ENCODE measurements at regions not wholly inside any gene's neighbourhood (a gene's known extent, or its start where the extent isn't known, plus 50 kb on each side); places are given as distances from the start of the nearest gene placed in this dataset.

DNA sequence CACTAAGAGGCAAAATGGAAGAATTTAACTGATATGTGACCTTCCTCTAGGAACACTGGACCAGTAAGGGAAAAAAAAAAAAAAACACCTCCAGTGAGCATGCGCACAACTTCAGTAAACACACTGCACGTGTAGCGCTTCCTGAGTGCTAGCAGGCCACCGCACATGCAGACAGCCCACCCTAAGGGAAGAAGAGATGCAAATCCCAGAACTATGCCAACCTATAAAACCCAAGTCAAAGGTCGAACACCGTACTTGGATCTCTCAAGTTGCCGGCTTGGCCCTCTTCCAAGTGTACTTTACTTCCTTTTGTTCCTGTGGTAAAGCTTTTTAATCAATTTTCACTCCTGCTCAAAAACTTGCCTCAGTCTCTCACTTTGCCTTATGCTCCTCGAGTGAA lies 64.5 kb upstream of the CADPS start:
- TF ChIP-seq, protein P1, sequence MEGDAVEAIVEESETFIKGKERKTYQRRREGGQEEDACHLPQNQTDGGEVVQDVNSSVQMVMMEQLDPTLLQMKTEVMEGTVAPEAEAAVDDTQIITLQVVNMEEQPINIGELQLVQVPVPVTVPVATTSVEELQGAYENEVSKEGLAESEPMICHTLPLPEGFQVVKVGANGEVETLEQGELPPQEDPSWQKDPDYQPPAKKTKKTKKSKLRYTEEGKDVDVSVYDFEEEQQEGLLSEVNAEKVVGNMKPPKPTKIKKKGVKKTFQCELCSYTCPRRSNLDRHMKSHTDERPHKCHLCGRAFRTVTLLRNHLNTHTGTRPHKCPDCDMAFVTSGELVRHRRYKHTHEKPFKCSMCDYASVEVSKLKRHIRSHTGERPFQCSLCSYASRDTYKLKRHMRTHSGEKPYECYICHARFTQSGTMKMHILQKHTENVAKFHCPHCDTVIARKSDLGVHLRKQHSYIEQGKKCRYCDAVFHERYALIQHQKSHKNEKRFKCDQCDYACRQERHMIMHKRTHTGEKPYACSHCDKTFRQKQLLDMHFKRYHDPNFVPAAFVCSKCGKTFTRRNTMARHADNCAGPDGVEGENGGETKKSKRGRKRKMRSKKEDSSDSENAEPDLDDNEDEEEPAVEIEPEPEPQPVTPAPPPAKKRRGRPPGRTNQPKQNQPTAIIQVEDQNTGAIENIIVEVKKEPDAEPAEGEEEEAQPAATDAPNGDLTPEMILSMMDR (IDR thresholded peaks at IDR 0.05; ENCODE audit: insufficient read depth, low read depth, low read length) = no peak
- TF ChIP-seq EZH2 (IDR thresholded peaks at IDR 0.05; ENCODE audit: insufficient read depth, low read length) = no peak
- Histone ChIP-seq H2AFZ (ENCODE audit: low read depth, low read length) (no peak overlapping the region), H3K36me3 (ENCODE audit: insufficient read depth, low read length) (no peaks in the 10 kb centered on the region), H3K4me3 (ENCODE audit: insufficient read depth, low read depth, low read length) (no peak overlapping the region), H3K4me1 (ENCODE audit: insufficient read depth, low read length) (peaks cover 12% of the 10 kb centered on the region), H3K9me3 (ENCODE audit: insufficient read depth, low read depth, low read length) (peaks cover 3% of the 10 kb centered on the region), H3K9ac (ENCODE audit: low read length) (no peak overlapping the region), H3K79me2 (ENCODE audit: insufficient read depth, low read length) (no peaks in the 10 kb centered on the region), H3K27me3 (ENCODE audit: insufficient read depth, low read length) (no peaks in the 10 kb centered on the region), H3K27ac (ENCODE audit: low read depth, low read length) (no peak overlapping the region), H4K20me1 (ENCODE audit: insufficient read depth, low read length) (no peaks in the 10 kb centered on the region), H3K4me2 (ENCODE audit: low read length) (no peak overlapping the region)
- Mint-ChIP-seq H3K27me3 (ENCODE audit: low read depth, unreplicated experiment) (no peaks in the 10 kb centered on the region), H3K4me1 (ENCODE audit: low read depth, unreplicated experiment) (peaks cover 30% of the 10 kb centered on the region), H3K36me3 (ENCODE audit: low read depth, unreplicated experiment) (no peaks in the 10 kb centered on the region), H3K4me3 (ENCODE audit: unreplicated experiment) (no peak overlapping the region), H3K9me3 (ENCODE audit: unreplicated experiment) (peaks cover 2% of the 10 kb centered on the region), H3K27ac (ENCODE audit: unreplicated experiment) (peak overlapping the region; percentile 100)
- no peak for DNase-seq (ENCODE audit: low read depth)
- no peak for FAIRE-seq

DNA sequence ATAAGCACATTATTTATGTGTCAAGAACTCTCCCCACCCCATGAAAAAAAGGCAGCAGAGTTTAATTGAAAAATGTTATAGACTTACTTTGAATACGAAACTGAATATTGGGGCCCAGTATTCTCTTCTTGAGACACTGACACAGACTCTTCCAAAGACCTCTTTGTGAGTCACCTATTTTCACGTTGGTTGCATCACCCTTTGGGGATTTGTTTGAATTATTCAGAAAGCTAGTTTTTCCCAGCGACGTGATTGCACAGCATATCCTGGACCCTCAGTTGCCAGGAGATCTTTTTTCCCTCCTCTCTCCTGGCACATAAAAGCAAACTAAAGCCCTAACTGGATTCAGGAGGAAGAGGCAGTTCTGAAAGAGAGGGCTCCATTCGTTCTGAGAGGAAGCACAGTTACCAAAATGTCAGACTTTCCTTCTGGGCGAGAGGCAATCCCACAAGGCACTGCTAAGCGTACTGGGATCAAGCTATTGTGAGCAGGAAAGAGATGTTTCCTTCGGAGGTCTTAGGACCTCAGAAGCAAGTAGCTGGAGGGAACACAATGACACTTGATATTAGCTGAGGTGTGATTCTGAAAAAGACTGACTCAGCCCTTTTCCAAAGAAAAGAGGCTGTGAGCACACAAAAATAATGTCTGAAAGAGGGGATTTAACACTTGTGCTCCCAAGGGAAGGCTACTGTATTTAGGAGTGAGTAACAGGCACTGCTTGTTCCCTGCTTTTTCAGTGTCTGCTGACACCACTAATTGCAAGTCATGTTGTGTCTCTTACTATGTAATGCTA lies 65.8 kb upstream of the CADPS start:
- FAIRE-seq (no peak), DNase-seq (ENCODE audit: low read depth) (peak; percentile 65)
- peaks cover 2% of the 10 kb centered on the region for H3K9me3 Mint-ChIP-seq (ENCODE audit: unreplicated experiment)
- no peaks in the 10 kb centered on the region for H4K20me1 ChIP-seq (ENCODE audit: insufficient read depth, low read length)
- peak overlapping the region; percentile 29 for H2AFZ ChIP-seq (ENCODE audit: low read depth, low read length)
- no peaks in the 10 kb centered on the region for H3K27me3 ChIP-seq (ENCODE audit: insufficient read depth, low read length)
- peaks cover 12% of the 10 kb centered on the region for H3K4me1 ChIP-seq (ENCODE audit: insufficient read depth, low read length)
- H3K4me3 Mint-ChIP-seq (ENCODE audit: unreplicated experiment) = peak overlapping the region; percentile 61
- H3K36me3 Mint-ChIP-seq (ENCODE audit: low read depth, unreplicated experiment) = no peaks in the 10 kb centered on the region
- H3K79me2 ChIP-seq (ENCODE audit: insufficient read depth, low read length) = no peaks in the 10 kb centered on the region
- peak overlapping the region; percentile 71 for H3K4me2 ChIP-seq (ENCODE audit: low read length)
- H3K36me3 ChIP-seq (ENCODE audit: insufficient read depth, low read length) = no peaks in the 10 kb centered on the region
- TF ChIP-seq, protein P1 (IDR thresholded peaks at IDR 0.05; ENCODE audit: insufficient read depth, low read depth, low read length) = no peak
- no peak for TF ChIP-seq EZH2 (IDR thresholded peaks at IDR 0.05; ENCODE audit: insufficient read depth, low read length)
- H3K9ac ChIP-seq (ENCODE audit: low read length) = peak overlapping the region; percentile 14
- H3K27me3 Mint-ChIP-seq (ENCODE audit: low read depth, unreplicated experiment) = no peaks in the 10 kb centered on the region
- H3K9me3 ChIP-seq (ENCODE audit: insufficient read depth, low read depth, low read length) = peaks cover 3% of the 10 kb centered on the region
- peak overlapping the region; percentile 100 for H3K27ac Mint-ChIP-seq (ENCODE audit: unreplicated experiment)
- peak overlapping the region; percentile 24 for H3K4me3 ChIP-seq (ENCODE audit: insufficient read depth, low read depth, low read length)
- peak overlapping the region; percentile 20 for H3K27ac ChIP-seq (ENCODE audit: low read depth, low read length)
- peaks cover 30% of the 10 kb centered on the region for H3K4me1 Mint-ChIP-seq (ENCODE audit: low read depth, unreplicated experiment)

DNA sequence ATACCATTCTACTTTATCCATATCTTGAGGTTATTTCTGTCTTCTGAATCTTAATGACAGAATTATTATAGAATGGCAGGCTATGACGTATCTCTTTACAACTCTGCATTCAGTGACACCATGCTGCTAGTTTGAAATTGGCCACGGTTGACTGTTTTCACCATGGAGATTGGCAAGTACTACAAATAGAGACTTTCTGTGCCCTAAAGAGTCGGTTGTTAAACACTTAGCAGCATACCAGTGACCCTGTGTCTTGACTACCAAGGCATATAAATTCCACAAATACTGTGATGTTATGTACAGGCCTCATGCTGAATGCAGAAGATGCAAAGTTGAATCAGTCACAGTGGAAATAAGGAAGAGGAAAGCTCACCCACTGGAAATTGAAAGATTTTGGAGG lies 67.0 kb upstream of the CADPS start:
- H3K9me3 Mint-ChIP-seq (ENCODE audit: unreplicated experiment) = peaks cover 2% of the 10 kb centered on the region
- no peak overlapping the region for H3K27ac Mint-ChIP-seq (ENCODE audit: unreplicated experiment)
- no peaks in the 10 kb centered on the region for H4K20me1 ChIP-seq (ENCODE audit: insufficient read depth, low read length)
- no peaks in the 10 kb centered on the region for H3K36me3 Mint-ChIP-seq (ENCODE audit: low read depth, unreplicated experiment)
- H3K27me3 ChIP-seq (ENCODE audit: insufficient read depth, low read length) = no peaks in the 10 kb centered on the region
- H3K9me3 ChIP-seq (ENCODE audit: insufficient read depth, low read depth, low read length) = peaks cover 3% of the 10 kb centered on the region
- H3K4me2 ChIP-seq (ENCODE audit: low read length) = no peak overlapping the region
- no peak for TF ChIP-seq EZH2 (IDR thresholded peaks at IDR 0.05; ENCODE audit: insufficient read depth, low read length)
- TF ChIP-seq, protein P1 (IDR thresholded peaks at IDR 0.05; ENCODE audit: insufficient read depth, low read depth, low read length) = no peak
- H3K36me3 ChIP-seq (ENCODE audit: insufficient read depth, low read length) = no peaks in the 10 kb centered on the region
- H3K9ac ChIP-seq (ENCODE audit: low read length) = no peak overlapping the region
- no peak overlapping the region for H3K4me3 Mint-ChIP-seq (ENCODE audit: unreplicated experiment)
- H3K4me1 ChIP-seq (ENCODE audit: insufficient read depth, low read length) = peaks cover 12% of the 10 kb centered on the region
- no peak for DNase-seq (ENCODE audit: low read depth)
- H2AFZ ChIP-seq (ENCODE audit: low read depth, low read length) = no peak overlapping the region
- no peaks in the 10 kb centered on the region for H3K27me3 Mint-ChIP-seq (ENCODE audit: low read depth, unreplicated experiment)
- H3K4me1 Mint-ChIP-seq (ENCODE audit: low read depth, unreplicated experiment) = peaks cover 30% of the 10 kb centered on the region
- H3K27ac ChIP-seq (ENCODE audit: low read depth, low read length) = no peak overlapping the region
- FAIRE-seq = no peak
- no peak overlapping the region for H3K4me3 ChIP-seq (ENCODE audit: insufficient read depth, low read depth, low read length)
- H3K79me2 ChIP-seq (ENCODE audit: insufficient read depth, low read length) = no peaks in the 10 kb centered on the region
